T-helper 1 cell (primary cell): ENCODE measurements at regions not wholly inside any gene's neighbourhood (a gene's known extent, or its start where the extent isn't known, plus 50 kb on each side); places are given as distances from the start of the nearest gene placed in this dataset.

ENCODE experiments used
- DNase-seq, 5 donors: peaks; one replicate each; pipeline ENCODE4 v3.0.0-alpha.2; 2012 to 2020

DNA sequence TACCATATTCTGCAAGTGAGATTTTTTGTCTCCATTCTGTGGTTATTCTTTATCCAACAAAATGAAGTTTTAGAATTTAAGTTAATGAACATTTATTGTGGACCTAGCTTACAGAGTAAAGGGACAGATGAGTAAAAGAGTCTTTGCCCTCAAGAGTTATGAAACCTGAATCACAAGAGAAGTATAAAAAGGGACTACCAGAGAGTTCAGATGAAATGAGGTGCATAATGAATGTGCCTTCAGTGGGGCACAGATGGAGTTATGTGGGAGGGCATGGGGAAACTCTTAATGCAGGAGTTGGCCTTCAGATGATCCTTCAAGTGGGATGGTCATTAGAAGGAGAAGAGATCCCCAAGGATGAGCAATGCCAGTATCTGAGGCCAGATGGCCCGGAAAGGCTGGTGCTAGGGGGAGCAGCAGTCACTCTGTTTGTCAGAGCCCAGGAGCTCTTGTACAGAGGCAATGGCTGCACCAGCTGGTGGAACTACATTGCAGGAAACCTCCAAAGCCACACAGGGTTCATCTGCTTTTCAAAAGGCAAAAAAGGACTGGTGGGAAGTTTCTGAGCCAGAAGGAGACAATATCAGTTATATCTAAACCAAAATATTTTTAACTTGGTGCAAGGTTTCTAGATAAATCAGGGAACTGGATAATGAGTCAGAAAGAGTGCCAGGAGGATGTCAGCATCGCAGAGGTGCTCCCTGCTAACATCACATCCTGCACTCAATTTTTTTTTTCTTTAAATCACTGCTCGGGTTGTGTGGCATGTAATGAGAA, 162.0 kb downstream of the KLF6 start:
- peak in 1 of 5 donors; percentile 53 for DNase-seq

DNA sequence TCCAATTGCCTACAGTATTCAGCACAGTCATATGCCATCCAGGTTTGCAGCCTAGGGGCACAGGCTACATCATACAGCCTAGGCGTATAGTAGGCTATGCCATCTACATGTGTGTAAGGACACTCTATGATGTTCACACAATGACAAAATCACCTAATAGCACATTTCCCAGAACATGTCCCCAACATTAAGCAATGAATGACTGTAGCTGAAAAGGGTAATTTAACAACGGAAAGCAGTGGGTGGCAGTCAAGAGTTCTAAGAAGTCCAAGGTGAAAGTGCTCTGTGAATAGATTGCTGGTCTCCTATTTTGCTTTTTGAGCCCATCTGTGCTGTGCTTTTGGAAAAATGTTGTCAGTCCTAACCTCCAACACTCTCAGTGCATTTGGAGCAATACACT, 162.6 kb downstream of the KLF6 start:
- DNase-seq, result peak in 1 of 5 donors; percentile 68

- no peak for DNase-seq
Measured at GRCh38 chr10:3620818-3621217, 164.2 kb downstream of the KLF6 start.

GRCh38 chr10:3619241-3619640, 165.8 kb downstream of the KLF6 start:
- DNase-seq, result no peak

- DNase-seq, result no peak
Measured at GRCh38 chr10:3616880-3617279, 168.1 kb downstream of the KLF6 start.

GRCh38 chr10:3613318-3613717, 171.7 kb downstream of the KLF6 start:
- no peak for DNase-seq

- no peak for DNase-seq
Measured at GRCh38 chr10:3612183-3613001, 172.6 kb downstream of the KLF6 start.

- no peak for DNase-seq
Measured at GRCh38 chr10:3606309-3606708, 178.7 kb downstream of the KLF6 start.

DNA sequence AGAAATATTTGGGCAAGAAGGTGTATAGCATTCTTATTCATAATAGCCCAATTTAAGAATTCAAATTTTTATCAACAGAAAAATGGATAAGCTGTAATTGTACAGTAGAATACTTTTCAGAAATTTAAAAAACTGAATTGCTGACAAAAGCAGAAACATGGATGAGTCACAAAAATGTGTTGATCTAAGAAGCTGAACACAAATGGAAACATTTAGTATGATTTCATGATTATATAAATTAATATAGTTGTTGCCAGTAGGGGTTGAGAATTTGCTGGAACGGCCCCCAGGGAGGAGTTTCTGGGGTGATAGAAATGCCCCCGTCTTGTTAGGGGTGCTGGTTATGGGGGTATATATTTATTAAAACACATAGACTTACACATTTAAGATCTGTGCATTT, 179.1 kb downstream of the KLF6 start:
- DNase-seq, result no peak

GRCh38 chr10:3595736-3596135, 189.3 kb downstream of the KLF6 start:
- no peak for DNase-seq

DNA sequence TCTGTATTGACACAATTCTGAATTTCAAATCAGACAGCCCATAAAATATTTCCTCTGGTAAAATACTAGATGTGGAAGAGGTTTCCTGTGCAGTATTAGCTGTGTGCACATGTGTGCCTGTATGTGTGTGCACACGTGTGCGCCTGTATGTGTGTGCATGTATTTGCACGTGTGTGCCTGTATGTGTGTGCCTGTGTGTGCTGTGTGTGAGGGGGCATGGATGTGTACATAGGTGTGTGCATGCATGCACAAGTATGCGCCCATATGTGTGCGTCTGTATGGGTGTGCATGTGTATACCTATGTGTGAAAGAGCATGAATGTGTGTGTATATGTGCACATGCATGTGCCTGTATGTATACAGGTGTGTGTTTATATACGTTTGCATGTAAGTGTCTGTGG, 191.4 kb downstream of the KLF6 start:
- DNase-seq, result no peak

- no peak for DNase-seq
Measured at GRCh38 chr10:3592424-3592823, 192.6 kb downstream of the KLF6 start.

DNA sequence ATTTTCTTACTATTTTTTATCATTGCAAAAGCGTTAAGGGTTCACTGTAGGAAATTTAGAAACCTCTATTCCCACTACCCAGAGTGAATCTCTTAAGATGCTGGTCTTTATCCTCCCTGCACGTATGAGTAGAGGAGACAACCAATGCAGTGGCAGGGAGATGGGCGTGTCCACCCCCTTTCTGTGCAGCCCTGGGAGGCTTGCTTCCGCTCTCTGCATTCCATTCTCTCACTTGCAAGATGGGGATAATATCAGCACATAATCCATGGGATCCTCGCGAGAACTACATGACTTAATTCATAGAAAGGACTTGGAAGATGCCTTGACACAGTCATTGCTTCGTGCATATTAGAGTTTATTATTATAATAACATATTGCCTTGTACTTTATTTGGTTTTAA, 196.2 kb downstream of the KLF6 start:
- no peak for DNase-seq

DNA sequence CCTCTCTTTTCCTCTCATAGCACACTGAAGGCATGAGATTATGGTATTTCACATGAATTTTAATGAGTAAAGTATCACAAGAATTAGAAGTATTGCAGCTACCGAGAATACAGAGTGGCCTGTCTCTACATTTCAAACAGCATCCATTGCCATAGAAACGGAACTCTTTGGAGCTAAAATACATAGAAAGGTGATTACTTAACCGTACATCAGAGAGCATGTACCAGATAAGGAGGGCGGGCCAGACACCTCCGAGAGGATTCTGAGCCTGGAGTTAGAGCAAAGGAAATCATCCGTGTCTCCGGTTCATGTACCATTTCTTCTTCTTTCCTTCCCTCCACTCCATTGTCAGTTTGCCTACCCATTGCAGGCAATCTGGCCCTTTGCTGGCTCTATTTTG, 196.7 kb downstream of the KLF6 start:
- no peak for DNase-seq

DNA sequence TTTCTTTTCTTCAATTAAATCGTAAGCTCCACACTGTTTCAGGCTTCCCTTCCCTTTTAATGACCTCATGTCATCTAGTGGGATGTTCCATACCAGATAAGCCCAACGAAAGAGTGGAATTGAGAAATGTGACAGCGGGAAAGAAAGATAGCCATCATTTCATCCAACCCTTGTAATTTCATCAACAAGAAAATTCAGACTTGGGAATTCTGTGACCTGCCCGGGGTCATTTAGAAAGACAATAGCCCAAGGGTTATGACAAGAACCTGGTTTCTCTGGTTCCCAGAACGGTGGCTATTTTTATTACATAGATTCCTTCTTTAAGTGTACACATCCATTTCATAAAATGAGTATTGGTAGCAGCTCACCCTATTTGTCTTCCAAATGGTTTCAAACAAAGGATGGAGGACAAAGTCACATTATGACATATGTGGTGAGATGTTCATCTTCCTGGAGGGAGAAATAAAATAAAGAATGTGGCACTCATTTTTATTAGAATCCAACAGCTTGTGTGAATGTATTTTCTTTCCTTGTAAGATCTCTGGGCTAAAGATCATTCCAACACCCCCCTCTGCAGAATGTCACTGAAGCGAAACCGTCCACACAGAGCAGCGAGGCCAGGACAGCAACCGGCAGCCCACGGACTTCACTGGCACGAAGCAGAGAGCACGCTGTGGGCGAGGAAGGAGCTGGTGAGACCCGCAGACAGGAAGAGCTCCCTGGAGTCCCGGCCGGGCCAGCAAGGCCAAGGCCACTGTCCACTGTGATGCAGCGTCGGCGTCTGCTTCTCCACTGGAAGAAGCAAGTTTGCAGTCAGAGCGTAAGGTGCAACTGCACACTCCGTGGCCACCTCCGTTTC, 199.9 kb downstream of the KLF6 start:
- no peak for DNase-seq

DNA sequence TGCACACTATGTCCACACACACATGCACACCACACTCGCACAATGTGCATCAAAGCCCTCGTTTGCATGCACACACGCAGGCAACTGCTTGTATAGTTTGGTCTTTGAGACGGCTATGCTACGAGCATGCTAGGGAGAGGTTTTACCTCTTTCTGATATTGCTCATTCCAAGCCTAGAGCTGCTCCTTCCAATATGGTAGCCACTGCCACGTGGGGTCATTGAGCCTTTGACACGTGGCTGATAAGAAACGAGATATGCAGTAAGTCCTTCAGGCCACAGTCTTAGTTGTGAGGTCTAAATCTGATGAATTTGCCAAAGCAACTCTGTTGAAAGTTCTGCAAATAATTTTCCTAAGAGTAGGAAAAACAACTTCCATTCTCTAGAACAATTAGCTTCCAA, 204.4 kb downstream of the KLF6 start:
- DNase-seq, result no peak

GRCh38 chr10:3579845-3580244, 205.2 kb downstream of the KLF6 start:
- DNase-seq, result no peak

- no peak for DNase-seq
Measured at GRCh38 chr10:3578682-3579081, 206.3 kb downstream of the KLF6 start.

DNA sequence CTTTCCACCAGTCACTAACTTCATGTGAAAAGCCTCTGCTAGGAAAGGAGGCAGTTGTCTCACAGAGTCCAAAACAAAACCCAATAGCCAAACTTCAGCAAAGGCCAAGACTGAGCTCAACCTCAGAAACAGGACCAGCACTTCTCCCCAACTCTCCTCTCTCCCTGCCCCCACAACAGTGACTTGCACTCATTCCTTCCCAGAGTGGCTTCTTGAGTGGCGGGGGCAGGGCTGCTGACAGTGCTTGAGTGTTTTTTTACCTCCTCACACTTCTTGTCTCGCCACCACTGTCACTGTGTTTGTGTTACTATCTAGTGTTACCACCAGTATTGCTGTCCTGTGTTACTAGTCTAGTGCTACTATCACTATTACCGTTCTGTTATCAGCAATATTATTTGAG, 206.8 kb downstream of the KLF6 start:
- no peak for DNase-seq

DNA sequence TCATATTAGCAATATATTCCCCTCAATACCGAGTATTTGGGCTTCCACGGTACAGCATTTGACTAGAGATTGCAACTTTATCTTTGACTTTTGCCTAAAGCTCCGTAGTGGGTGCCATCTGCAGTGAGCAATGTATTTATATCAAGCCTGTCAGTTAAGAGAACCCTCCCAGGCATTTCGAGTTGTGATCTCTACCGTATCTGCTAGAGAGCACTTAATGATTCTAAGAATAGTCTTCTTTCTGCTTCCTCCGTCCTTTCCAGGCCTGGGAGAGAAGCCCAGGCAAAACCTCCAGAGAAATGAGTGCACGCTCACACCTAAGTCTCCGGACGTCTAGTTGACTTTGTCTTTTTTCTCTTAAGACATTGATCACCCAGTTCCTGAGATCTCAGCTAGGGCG, 210.6 kb downstream of the KLF6 start:
- no peak for DNase-seq

GRCh38 chr10:3573498-3573897, 211.5 kb downstream of the KLF6 start:
- no peak for DNase-seq

DNA sequence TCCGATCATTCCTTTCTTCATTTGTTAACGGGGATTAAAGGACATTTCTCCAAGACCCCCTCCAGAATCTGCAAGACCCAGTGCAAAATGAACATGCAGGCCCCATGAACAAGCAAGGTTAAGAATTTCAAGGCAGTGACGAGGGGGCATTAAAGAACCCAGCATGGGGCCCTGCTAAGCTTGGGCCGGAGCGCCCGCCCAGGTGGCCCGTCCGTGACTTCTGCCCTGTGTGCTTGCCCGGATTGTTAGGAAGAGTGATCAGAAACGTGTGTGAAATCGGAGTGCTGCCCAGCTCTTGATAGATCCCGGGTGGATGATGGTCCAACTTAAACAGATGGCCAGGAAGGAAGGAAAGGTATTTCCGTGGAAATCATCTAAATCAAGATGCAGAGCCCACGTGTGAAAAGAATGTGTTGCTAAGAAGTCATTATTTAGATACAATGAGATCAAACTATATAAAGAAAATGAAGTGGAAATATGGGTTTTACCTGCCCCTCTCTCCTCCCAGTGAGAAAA, 213.6 kb downstream of the KLF6 start:
- DNase-seq, result no peak

DNA sequence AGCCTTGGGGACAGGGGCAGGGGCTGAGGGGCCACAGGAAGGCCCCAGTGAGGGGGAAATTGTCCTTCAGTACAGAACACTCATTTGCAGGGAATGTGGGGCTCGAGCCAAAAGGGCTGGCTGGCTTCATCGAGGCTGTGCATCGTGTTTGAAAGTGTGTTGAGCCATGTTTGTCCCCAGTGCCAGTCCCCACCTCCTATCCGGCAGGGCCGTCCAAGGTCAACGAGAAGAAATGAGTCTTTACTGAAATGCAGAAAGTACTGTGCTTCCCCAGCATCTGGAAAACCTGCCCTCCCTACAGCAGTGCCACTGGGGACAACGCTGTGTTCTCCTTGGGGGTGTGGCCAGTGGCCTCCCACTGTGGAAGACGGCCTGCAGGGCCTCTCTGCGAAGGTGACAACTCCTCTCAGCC, 214.1 kb downstream of the KLF6 start:
- no peak for DNase-seq
